ENCODE measurements at regions not wholly inside any gene's neighbourhood (a gene's known extent, or its start where the extent isn't known, plus 50 kb on each side); places are given as distances from the start of the nearest gene placed in this dataset.

DNA sequence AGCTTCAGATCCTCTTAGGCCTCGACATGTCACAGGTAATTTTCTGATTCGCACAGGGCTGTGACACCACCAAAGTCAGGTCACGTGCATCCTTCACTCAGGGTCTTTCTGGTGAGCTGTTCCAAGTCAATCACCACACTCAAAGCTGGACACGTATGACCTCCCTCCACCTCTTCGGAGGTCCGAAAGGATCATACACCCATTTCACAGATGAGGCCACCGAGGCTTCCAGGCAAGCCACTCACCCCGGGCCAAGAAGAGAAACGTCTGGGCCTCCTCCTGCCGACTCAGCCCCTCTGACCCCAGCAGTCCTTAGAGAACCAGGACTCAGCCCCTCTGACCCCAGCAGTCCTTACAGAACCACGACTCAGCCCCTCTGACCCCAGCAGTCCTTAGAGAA lies 74.6 kb downstream of the FOXL3 start:
- ChIA-PET POLR2A (no interaction called here), CTCF (interaction anchor here (0.6 kb wide), 1 partner anchor 1616 kb away, joined by 3 read pairs; no protein-coding TSS in a partner anchor)
- no peak overlapping the region for H3K4me3 ChIP-seq (ENCODE audit: low read depth, low read length)
- no peaks in the 10 kb centered on the region for H3K4me1 ChIP-seq (ENCODE audit: control insufficient read depth, insufficient read depth, low read length)
- no peak overlapping the region for H3K27ac ChIP-seq (ENCODE audit: extremely low read depth, low read depth, low read length)
- H3K9me3 ChIP-seq (ENCODE audit: control insufficient read depth, insufficient read depth, low read depth, low read length), result no peaks in the 10 kb centered on the region
- TF ChIP-seq ZNF133 (tag by site-specific recombination; IDR thresholded peaks at IDR 0.05) (no peak), YY1 (tag by site-specific recombination; IDR thresholded peaks at IDR 0.05) (no peak), KLF8 (tag by site-specific recombination; IDR thresholded peaks at IDR 0.05) (no peak), ZNF843 (tag by site-specific recombination; IDR thresholded peaks at IDR 0.05) (no peak), SCRT1 (tag by site-specific recombination; IDR thresholded peaks at IDR 0.05; ENCODE audit: borderline replicate concordance) (no peak), ZNF112 (tag by site-specific recombination; IDR thresholded peaks at IDR 0.05) (no peak), ZNF610 (tag by site-specific recombination; IDR thresholded peaks at IDR 0.05; ENCODE audit: borderline replicate concordance) (no peak), ZNF629 (tag by site-specific recombination; IDR thresholded peaks at IDR 0.05) (no peak)
- TF ChIP-seq, protein P1, sequence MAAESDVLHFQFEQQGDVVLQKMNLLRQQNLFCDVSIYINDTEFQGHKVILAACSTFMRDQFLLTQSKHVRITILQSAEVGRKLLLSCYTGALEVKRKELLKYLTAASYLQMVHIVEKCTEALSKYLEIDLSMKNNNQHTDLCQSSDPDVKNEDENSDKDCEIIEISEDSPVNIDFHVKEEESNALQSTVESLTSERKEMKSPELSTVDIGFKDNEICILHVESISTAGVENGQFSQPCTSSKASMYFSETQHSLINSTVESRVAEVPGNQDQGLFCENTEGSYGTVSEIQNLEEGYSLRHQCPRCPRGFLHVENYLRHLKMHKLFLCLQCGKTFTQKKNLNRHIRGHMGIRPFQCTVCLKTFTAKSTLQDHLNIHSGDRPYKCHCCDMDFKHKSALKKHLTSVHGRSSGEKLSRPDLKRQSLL (tag by site-specific recombination; IDR thresholded peaks at IDR 0.05), result no peak
- TF ChIP-seq, protein P2, sequence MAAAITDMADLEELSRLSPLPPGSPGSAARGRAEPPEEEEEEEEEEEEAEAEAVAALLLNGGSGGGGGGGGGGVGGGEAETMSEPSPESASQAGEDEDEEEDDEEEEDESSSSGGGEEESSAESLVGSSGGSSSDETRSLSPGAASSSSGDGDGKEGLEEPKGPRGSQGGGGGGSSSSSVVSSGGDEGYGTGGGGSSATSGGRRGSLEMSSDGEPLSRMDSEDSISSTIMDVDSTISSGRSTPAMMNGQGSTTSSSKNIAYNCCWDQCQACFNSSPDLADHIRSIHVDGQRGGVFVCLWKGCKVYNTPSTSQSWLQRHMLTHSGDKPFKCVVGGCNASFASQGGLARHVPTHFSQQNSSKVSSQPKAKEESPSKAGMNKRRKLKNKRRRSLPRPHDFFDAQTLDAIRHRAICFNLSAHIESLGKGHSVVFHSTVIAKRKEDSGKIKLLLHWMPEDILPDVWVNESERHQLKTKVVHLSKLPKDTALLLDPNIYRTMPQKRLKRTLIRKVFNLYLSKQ (tag by site-specific recombination; IDR thresholded peaks at IDR 0.05; ENCODE audit: borderline replicate concordance), result no peak
- TF ChIP-seq, protein P3, sequence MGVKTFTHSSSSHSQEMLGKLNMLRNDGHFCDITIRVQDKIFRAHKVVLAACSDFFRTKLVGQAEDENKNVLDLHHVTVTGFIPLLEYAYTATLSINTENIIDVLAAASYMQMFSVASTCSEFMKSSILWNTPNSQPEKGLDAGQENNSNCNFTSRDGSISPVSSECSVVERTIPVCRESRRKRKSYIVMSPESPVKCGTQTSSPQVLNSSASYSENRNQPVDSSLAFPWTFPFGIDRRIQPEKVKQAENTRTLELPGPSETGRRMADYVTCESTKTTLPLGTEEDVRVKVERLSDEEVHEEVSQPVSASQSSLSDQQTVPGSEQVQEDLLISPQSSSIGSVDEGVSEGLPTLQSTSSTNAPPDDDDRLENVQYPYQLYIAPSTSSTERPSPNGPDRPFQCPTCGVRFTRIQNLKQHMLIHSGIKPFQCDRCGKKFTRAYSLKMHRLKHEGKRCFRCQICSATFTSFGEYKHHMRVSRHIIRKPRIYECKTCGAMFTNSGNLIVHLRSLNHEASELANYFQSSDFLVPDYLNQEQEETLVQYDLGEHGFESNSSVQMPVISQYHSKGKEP (tag by site-specific recombination; IDR thresholded peaks at IDR 0.05), result no peak
- TF ChIP-seq, protein P4, sequence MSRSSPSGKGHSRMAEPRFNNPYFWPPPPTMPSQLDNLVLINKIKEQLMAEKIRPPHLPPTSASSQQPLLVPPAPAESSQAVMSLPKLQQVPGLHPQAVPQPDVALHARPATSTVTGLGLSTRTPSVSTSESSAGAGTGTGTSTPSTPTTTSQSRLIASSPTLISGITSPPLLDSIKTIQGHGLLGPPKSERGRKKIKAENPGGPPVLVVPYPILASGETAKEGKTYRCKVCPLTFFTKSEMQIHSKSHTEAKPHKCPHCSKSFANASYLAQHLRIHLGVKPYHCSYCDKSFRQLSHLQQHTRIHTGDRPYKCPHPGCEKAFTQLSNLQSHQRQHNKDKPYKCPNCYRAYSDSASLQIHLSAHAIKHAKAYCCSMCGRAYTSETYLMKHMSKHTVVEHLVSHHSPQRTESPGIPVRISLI (tag by site-specific recombination; IDR thresholded peaks at IDR 0.05), result no peak
- no peaks in the 10 kb centered on the region for H3K36me3 ChIP-seq (ENCODE audit: control insufficient read depth in 2 of 2, insufficient read depth in 1 of 2, low read length in 2 of 2)

DNA sequence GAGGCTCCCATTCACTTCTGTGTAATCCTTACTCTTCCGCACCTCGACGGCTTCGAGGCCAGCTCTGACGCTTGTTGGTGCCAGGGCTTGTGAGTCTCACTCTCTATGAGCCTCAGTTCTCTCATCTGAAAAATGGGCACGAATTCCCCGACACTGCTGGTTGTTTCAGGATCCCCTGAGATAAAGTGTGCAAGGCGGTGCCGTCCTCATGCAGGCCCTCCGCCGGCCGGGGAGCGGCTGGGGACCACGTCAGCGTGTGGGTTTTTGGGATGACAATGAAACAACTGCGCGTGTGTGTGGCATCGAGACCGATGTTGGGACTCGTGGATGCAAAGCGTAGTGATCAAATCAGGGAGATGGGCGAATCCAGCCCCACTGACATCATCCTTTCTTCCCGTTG lies 75.6 kb downstream of the FOXL3 start:
- H3K36me3 ChIP-seq (ENCODE audit: control insufficient read depth in 2 of 2, insufficient read depth in 1 of 2, low read length in 2 of 2), result no peaks in the 10 kb centered on the region
- ChIA-PET CTCF (interaction anchor here (0.6 to 1.2 kb wide), 2 partner anchors 16 to 377 kb away, joined by 3 to 5 read pairs; no protein-coding TSS in a partner anchor), POLR2A (no interaction called here)
- no peaks in the 10 kb centered on the region for H3K9me3 ChIP-seq (ENCODE audit: control insufficient read depth, insufficient read depth, low read depth, low read length)
- H3K27ac ChIP-seq (ENCODE audit: extremely low read depth, low read depth, low read length), result no peak overlapping the region
- TF ChIP-seq, protein P5, sequence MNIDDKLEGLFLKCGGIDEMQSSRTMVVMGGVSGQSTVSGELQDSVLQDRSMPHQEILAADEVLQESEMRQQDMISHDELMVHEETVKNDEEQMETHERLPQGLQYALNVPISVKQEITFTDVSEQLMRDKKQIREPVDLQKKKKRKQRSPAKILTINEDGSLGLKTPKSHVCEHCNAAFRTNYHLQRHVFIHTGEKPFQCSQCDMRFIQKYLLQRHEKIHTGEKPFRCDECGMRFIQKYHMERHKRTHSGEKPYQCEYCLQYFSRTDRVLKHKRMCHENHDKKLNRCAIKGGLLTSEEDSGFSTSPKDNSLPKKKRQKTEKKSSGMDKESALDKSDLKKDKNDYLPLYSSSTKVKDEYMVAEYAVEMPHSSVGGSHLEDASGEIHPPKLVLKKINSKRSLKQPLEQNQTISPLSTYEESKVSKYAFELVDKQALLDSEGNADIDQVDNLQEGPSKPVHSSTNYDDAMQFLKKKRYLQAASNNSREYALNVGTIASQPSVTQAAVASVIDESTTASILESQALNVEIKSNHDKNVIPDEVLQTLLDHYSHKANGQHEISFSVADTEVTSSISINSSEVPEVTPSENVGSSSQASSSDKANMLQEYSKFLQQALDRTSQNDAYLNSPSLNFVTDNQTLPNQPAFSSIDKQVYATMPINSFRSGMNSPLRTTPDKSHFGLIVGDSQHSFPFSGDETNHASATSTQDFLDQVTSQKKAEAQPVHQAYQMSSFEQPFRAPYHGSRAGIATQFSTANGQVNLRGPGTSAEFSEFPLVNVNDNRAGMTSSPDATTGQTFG (tag by site-specific recombination; IDR thresholded peaks at IDR 0.05; ENCODE audit: borderline replicate concordance), result no peak
- no peak for TF ChIP-seq ZFHX2 (tag by site-specific recombination; conservative IDR thresholded peaks at IDR 0.05)
- H3K4me3 ChIP-seq (ENCODE audit: low read depth, low read length), result no peak overlapping the region
- no peaks in the 10 kb centered on the region for H3K4me1 ChIP-seq (ENCODE audit: control insufficient read depth, insufficient read depth, low read length)

Measured in HEK293 (cell line).